Neural cell (in vitro differentiated cells): ENCODE measurements at regions not wholly inside any gene's neighbourhood (a gene's known extent, or its start where the extent isn't known, plus 50 kb on each side); places are given as distances from the start of the nearest gene placed in this dataset.

ENCODE experiments used
- H2AFZ ChIP-seq: fragments of 200-600, 300-800 bp; sonication (generic), shearing (Covaris generic); 2 replicates; pipeline ENCODE4 v1.6.0; 2014; ENCODE audit warnings: low read depth, mild to moderate bottlenecking, antibody characterized with exemption, low read length, moderate library complexity
- H3F3A ChIP-seq: fragments of 200-600 bp; shearing (Covaris generic); 2 replicates; pipeline ENCODE4 v1.6.1; 2016; ENCODE audit warnings: mild to moderate bottlenecking, moderate library complexity, mixed read lengths, antibody characterized with exemption, low read length; ENCODE audit not compliant: insufficient read depth, poor library complexity, severe bottlenecking
- H3K27ac ChIP-seq: fragments of 200-600, 300-800 bp; sonication (generic), shearing (Covaris generic); 2 replicates; pipeline ENCODE4 v1.5.1; 2014; ENCODE audit warnings: mild to moderate bottlenecking, low read length, moderate library complexity
- H3K27me3 ChIP-seq: fragments of 300-800, 200-600 bp; sonication (generic), shearing (Covaris generic); 2 replicates; pipeline ENCODE4 v1.6.0; 2014; ENCODE audit warnings: mild to moderate bottlenecking, low read depth, low read length, moderate library complexity; ENCODE audit not compliant: insufficient read depth
- H3K36me3 ChIP-seq: fragments of 300-800, 200-600 bp; sonication (generic), shearing (Covaris generic); 2 replicates; pipeline ENCODE4 v1.5.1; 2014; ENCODE audit warnings: mild to moderate bottlenecking, antibody characterized with exemption, low read length, moderate library complexity; ENCODE audit not compliant: insufficient read depth
- H3K4me2 ChIP-seq: fragments of 300-800, 200-600 bp; sonication (generic), shearing (Covaris generic); 2 replicates; pipeline ENCODE4 v1.6.0; 2014; ENCODE audit warnings: mild to moderate bottlenecking, low read length
- H3K4me3 ChIP-seq: fragments of 300-800, 200-600 bp; sonication (generic), shearing (Covaris generic); 2 replicates; pipeline ENCODE4 v1.5.1; 2014; ENCODE audit warnings: mild to moderate bottlenecking, low read length, moderate library complexity
- H3K79me2 ChIP-seq: fragments of 200-600 bp; shearing (Covaris generic); replicated peaks from 2 replicates; pipeline ENCODE4 v1.6.0; 2014; ENCODE audit warnings: mild to moderate bottlenecking, low read length, moderate library complexity; ENCODE audit not compliant: insufficient read depth
- H3K9ac ChIP-seq: fragments of 300-800, 200-600 bp; sonication (generic), shearing (Covaris generic); 2 replicates; pipeline ENCODE4 v1.6.1; 2016; ENCODE audit warnings: mild to moderate bottlenecking, low read length, mixed read lengths
- H3K9me2 ChIP-seq: fragments of 200-600 bp; shearing (Covaris generic); 2 replicates; pipeline ENCODE4 v1.6.1; 2016; ENCODE audit warnings: mild to moderate bottlenecking, low read length, mixed read lengths; ENCODE audit not compliant: insufficient read depth
- H3K9me3 ChIP-seq: fragments of 200-600, 300-800 bp; sonication (generic), shearing (Covaris generic); 2 replicates; pipeline ENCODE4 v1.6.1; 2016; ENCODE audit warnings: mild to moderate bottlenecking, mixed run types, low read length, moderate library complexity, mixed read lengths
- H4K20me1 ChIP-seq: fragments of 200-600 bp; shearing (Covaris generic); 2 replicates; pipeline ENCODE4 v1.6.1; 2016; ENCODE audit warnings: mild to moderate bottlenecking, mixed run types; ENCODE audit not compliant: insufficient read depth
- CTCF ChIP-seq: fragments of 450-650 bp; IDR thresholded peaks from 2 replicates; pipeline ENCODE4 v1.5.1; 2014; ENCODE audit warnings: antibody characterized with exemption, mild to moderate bottlenecking, moderate library complexity; ENCODE audit not compliant: poor library complexity, severe bottlenecking
- EP300 ChIP-seq: fragments of 450-650 bp; conservative IDR thresholded peaks from 2 replicates; pipeline ENCODE4 v1.6.1; 2014; ENCODE audit warnings: antibody characterized with exemption, mild to moderate bottlenecking, moderate library complexity; ENCODE audit not compliant: poor library complexity, severe bottlenecking
- EZH2 ChIP-seq: fragments of 200-600, 300-800 bp; shearing (Covaris generic), sonication (generic); IDR thresholded peaks from 2 replicates; pipeline ENCODE4 v1.6.1; 2014; ENCODE audit warnings: antibody characterized with exemption, low read length, borderline replicate concordance, mild to moderate bottlenecking; ENCODE audit not compliant: insufficient read depth, poor library complexity, severe bottlenecking
- MXI1 ChIP-seq: fragments of 450-650 bp; conservative IDR thresholded peaks from 2 replicates; pipeline ENCODE4 v1.6.1; 2014; ENCODE audit warnings: antibody characterized with exemption, mild to moderate bottlenecking; ENCODE audit not compliant: poor library complexity, severe bottlenecking
- POLR2AphosphoS5 ChIP-seq: IDR thresholded peaks from 2 replicates; pipeline ENCODE4 v1.6.1; 2012
- RAD21 ChIP-seq: fragments of 450-650 bp; conservative IDR thresholded peaks from 2 replicates; pipeline ENCODE4 v1.6.1; 2014; ENCODE audit warnings: antibody characterized with exemption, mild to moderate bottlenecking, moderate library complexity
- REST ChIP-seq: IDR thresholded peaks from 2 replicates; pipeline ENCODE4 v1.6.1; 2012; ENCODE audit warnings: borderline replicate concordance
- SMC3 ChIP-seq: fragments of 450-650 bp; conservative IDR thresholded peaks from 2 replicates; pipeline ENCODE4 v1.6.1; 2014; ENCODE audit warnings: antibody characterized with exemption, mild to moderate bottlenecking, moderate library complexity; ENCODE audit not compliant: poor library complexity
- TAF1 ChIP-seq: IDR thresholded peaks from 2 replicates; pipeline ENCODE4 v1.6.1; 2012; ENCODE audit warnings: low read depth

GRCh38 chr20:48080583-48080982 lies 295.3 kb upstream of the SULF2 start:
- Histone ChIP-seq H3F3A (no peaks in the 10 kb centered on the region), H4K20me1 (no peaks in the 10 kb centered on the region), H3K9me3 (no peaks in the 10 kb centered on the region), H3K79me2 (no peaks in the 10 kb centered on the region), H3K27ac (no peak overlapping the region), H3K36me3 (no peaks in the 10 kb centered on the region), H3K9me2 (no peaks in the 10 kb centered on the region), H3K4me3 (no peak overlapping the region), H3K9ac (no peak overlapping the region), H3K27me3 (no peaks in the 10 kb centered on the region), H2AFZ (no peak overlapping the region), H3K4me2 (no peak overlapping the region)
- no peak for TF ChIP-seq POLR2AphosphoS5

GRCh38 chr20:48079028-48079427 lies 293.7 kb upstream of the SULF2 start:
- Histone ChIP-seq H2AFZ (no peak overlapping the region), H3F3A (no peaks in the 10 kb centered on the region), H3K9ac (no peak overlapping the region), H3K79me2 (no peaks in the 10 kb centered on the region), H3K9me3 (no peaks in the 10 kb centered on the region), H4K20me1 (no peaks in the 10 kb centered on the region), H3K36me3 (no peaks in the 10 kb centered on the region), H3K4me3 (no peak overlapping the region), H3K27ac (no peak overlapping the region), H3K4me2 (no peak overlapping the region), H3K9me2 (no peaks in the 10 kb centered on the region), H3K27me3 (no peaks in the 10 kb centered on the region)
- no peak for TF ChIP-seq EZH2

- no peaks in the 10 kb centered on the region for H3K79me2 ChIP-seq
- TF ChIP-seq EZH2: no peak
- TF ChIP-seq EP300: no peak
- TF ChIP-seq POLR2AphosphoS5: no peak
- TF ChIP-seq MXI1: no peak
- TF ChIP-seq TAF1: no peak
- TF ChIP-seq REST: no peak
- no peak for TF ChIP-seq RAD21
- no peak for TF ChIP-seq CTCF
- TF ChIP-seq SMC3: no peak
- H3K9ac ChIP-seq: no peak overlapping the region
- no peak overlapping the region for H3K4me3 ChIP-seq
- no peaks in the 10 kb centered on the region for H3F3A ChIP-seq
- no peaks in the 10 kb centered on the region for H4K20me1 ChIP-seq
- H3K36me3 ChIP-seq: no peaks in the 10 kb centered on the region
- no peaks in the 10 kb centered on the region for H3K9me2 ChIP-seq
- H3K9me3 ChIP-seq: no peaks in the 10 kb centered on the region
- no peak overlapping the region for H2AFZ ChIP-seq
- no peak overlapping the region for H3K4me2 ChIP-seq
- H3K27me3 ChIP-seq: no peaks in the 10 kb centered on the region
- H3K27ac ChIP-seq: no peak overlapping the region
These were observed 291.5 kb upstream of the SULF2 start for GRCh38 chr20:48076747-48077146.
